HUES48 (cell line): ENCODE measurements at regions not wholly inside any gene's neighbourhood (a gene's known extent, or its start where the extent isn't known, plus 50 kb on each side); places are given as distances from the start of the nearest gene placed in this dataset.

Source experiments
- H3K27ac ChIP-seq: one replicate; pipeline ENCODE4 v1.7.0; 2013; ENCODE audit warnings: low read depth, low read length, inconsistent platforms
- H3K27me3 ChIP-seq: 2 replicates; pipeline ENCODE4 v1.6.1; 2013; ENCODE audit warnings: mild to moderate bottlenecking, low read length; ENCODE audit not compliant: control insufficient read depth, insufficient read depth
- H3K36me3 ChIP-seq: 2 replicates; pipeline ENCODE4 v1.6.1; 2013; ENCODE audit warnings: low read length; ENCODE audit not compliant: control insufficient read depth, insufficient read depth
- H3K4me1 ChIP-seq: 2 replicates; pipeline ENCODE4 v1.6.1; 2013; ENCODE audit warnings: mild to moderate bottlenecking, low read length; ENCODE audit not compliant: control insufficient read depth, insufficient read depth
- H3K4me3 ChIP-seq: 2 replicates; pipeline ENCODE4 v1.5.1; 2013; ENCODE audit warnings: mild to moderate bottlenecking, low read depth, low read length
- H3K9ac ChIP-seq: 2 replicates; pipeline ENCODE4 v1.6.1; 2013; ENCODE audit warnings: mild to moderate bottlenecking, low read depth, low read length, moderate library complexity
- H3K9me3 ChIP-seq: 2 replicates; pipeline ENCODE4 v1.6.1; 2013; ENCODE audit warnings: low read length; ENCODE audit not compliant: control insufficient read depth, insufficient read depth

DNA sequence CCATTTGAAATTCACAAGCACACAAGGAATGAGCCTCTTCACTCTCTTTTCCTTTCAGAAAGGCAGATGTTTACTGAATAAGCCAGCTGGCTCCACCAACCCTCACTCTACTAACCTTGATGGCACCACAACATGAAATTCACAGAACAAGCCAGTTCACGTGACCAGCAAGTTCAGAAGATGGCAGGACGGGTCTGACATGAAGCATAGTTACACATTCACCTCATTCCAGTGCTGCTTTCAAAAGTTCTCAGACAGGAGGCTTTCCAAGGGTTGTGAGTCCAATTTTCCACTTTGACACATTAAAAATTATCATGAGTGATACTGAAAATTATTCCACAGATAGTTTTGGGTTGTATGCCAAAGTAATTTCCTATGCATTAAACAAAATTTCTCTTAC is 74.2 kb upstream of the MBOAT2 start:
- Histone ChIP-seq H3K27me3 (peaks cover 12% of the 10 kb centered on the region), H3K36me3 (no peaks in the 10 kb centered on the region), H3K4me3 (no peak overlapping the region), H3K4me1 (peaks cover 30% of the 10 kb centered on the region), H3K27ac (no peak overlapping the region), H3K9me3 (peaks cover 6% of the 10 kb centered on the region; the same call in 1 of the 2 replicates), H3K9ac (no peak overlapping the region)

- Histone ChIP-seq H3K27ac (no peak overlapping the region), H3K4me3 (no peak overlapping the region), H3K9ac (no peak overlapping the region), H3K4me1 (peaks cover 30% of the 10 kb centered on the region), H3K9me3 (peaks cover 5% of the 10 kb centered on the region; the same call in 1 of the 2 replicates), H3K27me3 (peaks cover 12% of the 10 kb centered on the region), H3K36me3 (no peaks in the 10 kb centered on the region)
Measured at GRCh38 chr2:9076755-9077154, 73.3 kb upstream of the MBOAT2 start.

DNA sequence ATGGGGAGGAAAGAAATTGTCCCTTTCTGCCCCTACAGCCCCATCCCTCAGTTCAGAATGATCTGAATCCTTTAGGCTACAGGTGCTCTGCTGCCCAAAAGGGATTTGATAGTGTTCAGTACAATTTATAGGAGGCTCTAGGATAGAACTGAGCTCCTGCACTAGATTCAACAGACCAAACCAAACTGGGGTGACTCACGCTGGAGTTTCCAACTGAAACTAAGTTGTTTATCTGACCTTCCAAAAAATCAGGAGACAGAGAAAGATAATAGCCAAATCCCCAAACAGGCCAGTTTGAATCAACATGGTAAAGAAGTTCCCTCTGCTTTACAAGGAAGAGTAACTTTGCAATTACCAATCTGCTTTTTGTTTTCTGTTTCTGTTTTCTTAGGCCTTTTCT is 72.7 kb upstream of the MBOAT2 start:
- Histone ChIP-seq H3K9ac (no peak overlapping the region), H3K27ac (no peak overlapping the region), H3K27me3 (peaks cover 12% of the 10 kb centered on the region), H3K4me1 (peaks cover 30% of the 10 kb centered on the region), H3K36me3 (no peaks in the 10 kb centered on the region), H3K9me3 (peaks cover under 1% of the 10 kb centered on the region; the same call in 1 of the 2 replicates), H3K4me3 (no peak overlapping the region)

GRCh38 chr2:9074930-9075329 is 71.4 kb upstream of the MBOAT2 start:
- peaks cover 30% of the 10 kb centered on the region for H3K4me1 ChIP-seq
- peaks cover 12% of the 10 kb centered on the region for H3K27me3 ChIP-seq
- H3K9ac ChIP-seq = 0 out of 2 replicates have a peak overlapping the region, but pooled peaks have one; percentile 13
- no peak overlapping the region for H3K4me3 ChIP-seq
- H3K9me3 ChIP-seq = no peaks in the 10 kb centered on the region
- no peaks in the 10 kb centered on the region for H3K36me3 ChIP-seq
- peak overlapping the region; percentile 63 for H3K27ac ChIP-seq

- Histone ChIP-seq H3K4me3 (no peak overlapping the region), H3K36me3 (no peaks in the 10 kb centered on the region), H3K27me3 (peaks cover 12% of the 10 kb centered on the region), H3K9ac (no peak overlapping the region), H3K27ac (no peak overlapping the region), H3K9me3 (no peaks in the 10 kb centered on the region), H3K4me1 (peaks cover 26% of the 10 kb centered on the region)
Measured at GRCh38 chr2:9071584-9072124, 68.2 kb upstream of the MBOAT2 start.

DNA sequence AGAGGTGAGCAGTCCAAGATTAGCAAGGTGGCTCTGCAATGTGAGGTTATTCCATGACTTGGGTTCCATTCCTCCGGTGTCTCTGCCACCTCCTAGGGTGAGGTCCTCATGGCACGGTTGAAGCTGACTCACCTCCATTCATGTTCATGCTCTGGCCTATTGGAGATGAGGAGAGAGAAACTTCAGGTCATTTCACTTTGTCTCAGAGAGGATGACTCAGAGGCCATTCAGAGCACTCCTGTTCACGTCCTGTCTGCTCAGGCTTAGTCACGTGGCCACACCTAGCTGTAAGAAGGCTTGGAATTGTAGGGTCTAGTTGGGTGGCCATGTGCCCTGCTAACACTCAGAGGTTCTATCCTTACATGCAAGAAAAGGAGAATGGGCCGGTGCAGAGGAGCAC is 67.5 kb upstream of the MBOAT2 start:
- Histone ChIP-seq H3K27ac (no peak overlapping the region), H3K4me3 (no peak overlapping the region), H3K27me3 (peaks cover 10% of the 10 kb centered on the region), H3K4me1 (peaks cover 21% of the 10 kb centered on the region), H3K9ac (no peak overlapping the region), H3K36me3 (no peaks in the 10 kb centered on the region), H3K9me3 (no peaks in the 10 kb centered on the region)

GRCh38 chr2:9069543-9069942 is 66.1 kb upstream of the MBOAT2 start:
- no peak overlapping the region for H3K9ac ChIP-seq
- peaks cover 4% of the 10 kb centered on the region; the same call in 1 of the 2 replicates for H3K27me3 ChIP-seq
- H3K4me1 ChIP-seq = peaks cover 7% of the 10 kb centered on the region; the same call in 1 of the 2 replicates
- H3K9me3 ChIP-seq = no peaks in the 10 kb centered on the region
- H3K36me3 ChIP-seq = no peaks in the 10 kb centered on the region
- no peak overlapping the region for H3K27ac ChIP-seq
- H3K4me3 ChIP-seq = no peak overlapping the region

- no peak overlapping the region for H3K9ac ChIP-seq
- H3K36me3 ChIP-seq = no peaks in the 10 kb centered on the region
- H3K27ac ChIP-seq = no peak overlapping the region
- H3K27me3 ChIP-seq = no peaks in the 10 kb centered on the region
- no peak overlapping the region for H3K4me3 ChIP-seq
- H3K9me3 ChIP-seq = no peaks in the 10 kb centered on the region
- H3K4me1 ChIP-seq = no peaks in the 10 kb centered on the region
Measured at GRCh38 chr2:9065901-9066300, 62.4 kb upstream of the MBOAT2 start.

DNA sequence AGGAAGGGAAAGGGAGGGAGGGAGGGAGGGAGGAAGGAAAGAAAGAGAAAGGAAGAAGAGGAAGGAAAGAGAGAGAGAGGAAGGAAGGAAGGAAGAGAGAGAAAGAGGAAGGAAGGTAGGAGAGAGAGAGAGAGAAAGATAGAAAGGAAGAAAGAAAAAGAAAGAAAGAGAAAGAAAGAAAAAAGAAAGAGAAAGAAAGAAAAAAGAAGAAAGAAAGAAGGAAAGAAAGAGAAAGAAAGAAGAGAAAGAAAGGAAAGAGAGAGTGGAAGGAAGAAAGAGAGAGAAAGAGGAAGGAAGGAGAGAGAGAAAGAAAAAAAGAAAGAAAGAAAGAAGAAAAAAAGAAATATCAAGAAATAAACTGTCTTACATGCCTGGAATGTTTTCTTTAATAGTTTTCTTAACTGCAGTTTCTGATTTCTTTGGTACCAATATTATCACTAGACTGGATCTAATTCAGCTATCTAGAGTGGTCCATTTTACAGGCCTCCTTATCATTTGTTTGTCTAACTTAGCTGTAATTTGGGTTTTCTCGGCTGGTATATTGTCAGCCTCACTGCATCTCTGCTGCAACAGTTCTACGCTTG is 59.6 kb upstream of the MBOAT2 start:
- Histone ChIP-seq H3K27me3 (no peaks in the 10 kb centered on the region), H3K4me1 (no peaks in the 10 kb centered on the region), H3K9me3 (no peaks in the 10 kb centered on the region), H3K27ac (no peak overlapping the region), H3K9ac (no peak overlapping the region), H3K4me3 (no peak overlapping the region), H3K36me3 (no peaks in the 10 kb centered on the region)

DNA sequence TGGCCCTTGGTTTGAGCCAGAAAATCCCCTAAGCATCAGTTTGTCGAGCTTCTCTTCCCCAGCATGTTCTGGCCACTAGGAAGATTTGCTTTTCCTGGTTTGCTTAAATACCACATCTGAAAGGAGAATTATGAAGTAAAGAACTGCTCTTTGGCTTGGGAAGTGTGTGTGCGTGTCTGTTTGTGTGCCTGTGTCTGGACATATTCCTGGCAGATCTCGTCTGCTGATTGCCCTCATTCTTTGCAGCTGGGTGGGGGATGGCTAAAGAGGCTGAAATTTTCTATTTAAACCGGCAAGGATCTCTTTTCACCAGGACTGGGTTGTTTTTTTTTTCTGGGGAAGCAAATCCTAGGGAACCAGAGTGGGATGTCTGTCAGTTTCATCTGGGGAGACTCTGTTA is 57.3 kb upstream of the MBOAT2 start:
- H3K27me3 ChIP-seq = no peaks in the 10 kb centered on the region
- no peak overlapping the region for H3K27ac ChIP-seq
- no peak overlapping the region for H3K9ac ChIP-seq
- H3K4me1 ChIP-seq = no peaks in the 10 kb centered on the region
- no peak overlapping the region for H3K4me3 ChIP-seq
- no peaks in the 10 kb centered on the region for H3K9me3 ChIP-seq
- H3K36me3 ChIP-seq = no peaks in the 10 kb centered on the region

- no peaks in the 10 kb centered on the region for H3K36me3 ChIP-seq
- no peak overlapping the region for H3K9ac ChIP-seq
- no peaks in the 10 kb centered on the region for H3K27me3 ChIP-seq
- no peak overlapping the region for H3K4me3 ChIP-seq
- H3K27ac ChIP-seq = no peak overlapping the region
- no peaks in the 10 kb centered on the region for H3K9me3 ChIP-seq
- no peaks in the 10 kb centered on the region for H3K4me1 ChIP-seq
Measured at GRCh38 chr2:9057939-9058761, 54.7 kb upstream of the MBOAT2 start.
